H9 (cell line): ENCODE measurements at regions not wholly inside any gene's neighbourhood (a gene's known extent, or its start where the extent isn't known, plus 50 kb on each side); places are given as distances from the start of the nearest gene placed in this dataset.

Experiments used
- DNase-seq: peaks from one replicate; pipeline ENCODE4 v3.0.0-alpha.2; 2017
- H2AFZ ChIP-seq: one replicate; pipeline ENCODE4 v1.6.1; 2013; ENCODE audit warnings: mild to moderate bottlenecking, low read length, control low read depth, moderate library complexity
- H2AK5ac ChIP-seq: 2 replicates; pipeline ENCODE4 v1.6.1; 2013; ENCODE audit warnings: low read length, control low read depth, mixed read lengths; ENCODE audit not compliant: insufficient read length
- H2BK120ac ChIP-seq: one replicate; pipeline ENCODE4 v1.6.1; 2013; ENCODE audit warnings: low read depth, mild to moderate bottlenecking, low read length, control low read depth, inconsistent platforms; ENCODE audit not compliant: poor library complexity, severe bottlenecking
- H2BK12ac ChIP-seq: 2 replicates; pipeline ENCODE4 v1.6.1; 2013; ENCODE audit warnings: low read length, control low read depth, mixed read lengths, low read depth; ENCODE audit not compliant: insufficient read length
- H2BK15ac ChIP-seq: 2 replicates; pipeline ENCODE4 v1.6.1; 2013; ENCODE audit warnings: low read depth, low read length, control low read depth
- H2BK20ac ChIP-seq: one replicate; pipeline ENCODE4 v1.6.1; 2013; ENCODE audit warnings: low read depth, mild to moderate bottlenecking, low read length, control low read depth, inconsistent platforms; ENCODE audit not compliant: poor library complexity, severe bottlenecking
- H2BK5ac ChIP-seq: 2 replicates; pipeline ENCODE4 v1.6.1; 2013; ENCODE audit warnings: low read length, control low read depth, mixed read lengths; ENCODE audit not compliant: insufficient read length
- H3K14ac ChIP-seq: 2 replicates; pipeline ENCODE4 v1.6.1; 2013; ENCODE audit warnings: low read length, control low read depth; ENCODE audit not compliant: insufficient read depth
- H3K18ac ChIP-seq: 2 replicates; pipeline ENCODE4 v1.6.1; 2013; ENCODE audit warnings: low read depth, mild to moderate bottlenecking, mixed read lengths, low read length, control low read depth; ENCODE audit not compliant: insufficient read length
- H3K23ac ChIP-seq: 2 replicates; pipeline ENCODE4 v1.6.1; 2013; ENCODE audit warnings: low read length, control low read depth, mixed read lengths, low read depth; ENCODE audit not compliant: insufficient read length
- H3K23me2 ChIP-seq: 2 replicates; pipeline ENCODE4 v1.6.1; 2013; ENCODE audit warnings: low read depth, mild to moderate bottlenecking, mixed read lengths, low read length, control low read depth; ENCODE audit not compliant: insufficient read length, poor library complexity, severe bottlenecking
- H3K27ac ChIP-seq: 2 replicates; pipeline ENCODE4 v1.5.1; 2013; ENCODE audit warnings: low read length, control low read depth, mixed read lengths, low read depth; ENCODE audit not compliant: insufficient read length
- H3K27me3 ChIP-seq: 2 replicates; pipeline ENCODE4 v1.6.1; 2013; ENCODE audit warnings: low read length, control low read depth, inconsistent platforms; ENCODE audit not compliant: insufficient read depth
- H3K4ac ChIP-seq: 2 replicates; pipeline ENCODE4 v1.6.1; 2013; ENCODE audit warnings: low read depth, mild to moderate bottlenecking, control low read depth, inconsistent platforms, low read length, moderate library complexity
- H3K4me1 ChIP-seq: 2 replicates; pipeline ENCODE4 v1.6.1; 2013; ENCODE audit warnings: low read length, control low read depth, inconsistent platforms; ENCODE audit not compliant: insufficient read depth
- H3K4me2 ChIP-seq: 2 replicates; pipeline ENCODE4 v1.6.1; 2013; ENCODE audit warnings: low read length, control low read depth, mixed read lengths; ENCODE audit not compliant: insufficient read length, insufficient read depth
- H3K56ac ChIP-seq: 2 replicates; pipeline ENCODE4 v1.6.1; 2013; ENCODE audit warnings: low read depth, mild to moderate bottlenecking, mixed read lengths, low read length, control low read depth; ENCODE audit not compliant: insufficient read length
- H3K79me1 ChIP-seq: 2 replicates; pipeline ENCODE4 v1.6.1; 2013; ENCODE audit warnings: low read depth, mild to moderate bottlenecking, moderate library complexity, low read length, control low read depth, inconsistent platforms; ENCODE audit not compliant: insufficient read depth, poor library complexity, severe bottlenecking
- H3K79me2 ChIP-seq: 2 replicates; pipeline ENCODE4 v1.6.1; 2013; ENCODE audit warnings: low read length, control low read depth, inconsistent platforms; ENCODE audit not compliant: insufficient read depth
- H3K9ac ChIP-seq: 2 replicates; pipeline ENCODE4 v1.6.1; 2013; ENCODE audit warnings: low read length, control low read depth, mixed read lengths; ENCODE audit not compliant: insufficient read length; ENCODE audit errors: extremely low read depth
- H3K9me3 ChIP-seq: one replicate; pipeline ENCODE4 v1.6.1; 2013; ENCODE audit warnings: low read depth, low read length, inconsistent platforms; ENCODE audit not compliant: control insufficient read depth
- H3T11ph ChIP-seq: one replicate; pipeline ENCODE4 v1.6.1; 2013; ENCODE audit warnings: mild to moderate bottlenecking, low read length, control low read depth, inconsistent platforms
- H4K20me1 ChIP-seq: one replicate; pipeline ENCODE4 v1.6.1; 2013; ENCODE audit not compliant: control insufficient read depth, insufficient read length, insufficient read depth
- H4K5ac ChIP-seq: 2 replicates; pipeline ENCODE4 v1.6.1; 2013; ENCODE audit warnings: low read depth, mild to moderate bottlenecking, mixed read lengths, low read length, control low read depth; ENCODE audit not compliant: insufficient read length
- H4K8ac ChIP-seq: replicated peaks from 2 replicates; pipeline ENCODE4 v1.6.1; 2013; ENCODE audit warnings: low read length, control low read depth, mixed read lengths, low read depth; ENCODE audit not compliant: insufficient read length
- H4K91ac ChIP-seq: 2 replicates; pipeline ENCODE4 v1.6.1; 2013; ENCODE audit warnings: low read depth, mild to moderate bottlenecking, moderate library complexity, mixed read lengths, low read length, control low read depth; ENCODE audit not compliant: insufficient read length
- H3K27ac Mint-ChIP-seq, 3 experiments: 2 replicates in 2 of 3; 3 replicates in 1 of 3; pipeline ENCODE4 v1.8.0; 2020 to 2021; ENCODE audit warnings: mixed read lengths in 3 of 3, mild to moderate bottlenecking in 1 of 3, moderate library complexity in 1 of 3
- H3K27me3 Mint-ChIP-seq: 2 replicates; pipeline ENCODE4 v1.8.0; 2021; ENCODE audit warnings: low read depth, mild to moderate bottlenecking, moderate library complexity, mixed read lengths
- H3K36me3 Mint-ChIP-seq, 3 experiments: 2 replicates in 2 of 3; 3 replicates in 1 of 3; pipeline ENCODE4 v1.8.0; 2020 to 2021; ENCODE audit warnings: low read depth in 3 of 3, mixed read lengths in 3 of 3; ENCODE audit not compliant: insufficient read depth in 1 of 3
- H3K4me1 Mint-ChIP-seq, 2 experiments: 2 replicates each; pipeline ENCODE4 v1.8.0; 2020; ENCODE audit warnings: mixed read lengths in 2 of 2
- H3K4me3 Mint-ChIP-seq, 2 experiments: 2 replicates in 1 of 2; 3 replicates in 1 of 2; pipeline ENCODE4 v1.8.0; 2020 to 2021; ENCODE audit warnings: mild to moderate bottlenecking in 2 of 2, mixed read lengths in 2 of 2, moderate library complexity in 1 of 2
- H3K9me3 Mint-ChIP-seq, 2 experiments: 2 replicates in 1 of 2; 3 replicates in 1 of 2; pipeline ENCODE4 v1.8.0; 2020; ENCODE audit warnings: mild to moderate bottlenecking in 2 of 2, mixed read lengths in 2 of 2, moderate library complexity in 1 of 2
- TF ChIP-seq, protein P1 (sequence below): fragments of 200-600 bp; sonication (generic); conservative IDR thresholded peaks from 3 replicates; pipeline ENCODE4 v1.8.0; 2021; ENCODE audit warnings: antibody characterized with exemption, mild to moderate bottlenecking

DNA sequence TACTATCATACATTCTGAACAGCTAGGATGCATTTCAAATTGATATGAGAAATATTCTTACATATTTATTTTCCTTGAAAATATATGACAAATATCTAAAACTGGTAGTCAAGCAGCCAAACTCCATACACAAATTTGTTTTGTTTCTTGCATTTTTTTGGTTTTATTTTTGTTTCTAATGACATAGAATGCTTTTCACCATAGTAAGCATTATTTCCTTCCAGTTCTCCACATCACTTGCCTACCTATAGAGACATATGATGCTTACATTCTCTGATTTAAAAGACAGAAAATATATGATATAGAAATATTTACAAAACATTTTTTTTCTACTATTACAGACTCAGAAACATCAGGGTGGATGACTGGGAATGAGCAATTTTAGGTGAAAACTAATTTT, 726.4 kb upstream of the ADGRL4 start:
- no peaks in the 10 kb centered on the region for H3K27me3 ChIP-seq
- no peaks in the 10 kb centered on the region for H3K27me3 Mint-ChIP-seq
- H3K4me1 ChIP-seq, result no peaks in the 10 kb centered on the region
- H3K23ac ChIP-seq, result no peak overlapping the region
- H2AK5ac ChIP-seq, result no peak overlapping the region
- peaks cover 0 to 10% (median 0%) of the 10 kb centered on the region in 3 experiments; a peak in 3 of 7 replicates for H3K36me3 Mint-ChIP-seq
- H3K9me3 Mint-ChIP-seq, result peaks cover 6 to 8% of the 10 kb centered on the region in 2 experiments; a peak in 3 of 5 replicates
- H4K91ac ChIP-seq, result no peak overlapping the region
- no peak overlapping the region for H2AFZ ChIP-seq
- no peak overlapping the region for H3T11ph ChIP-seq
- no peaks in the 10 kb centered on the region for H4K20me1 ChIP-seq
- 0 out of 4 replicates have a peak, but pooled peaks cover 0 to 4% of the 10 kb centered on the region in 2 experiments for H3K4me1 Mint-ChIP-seq
- no peak for DNase-seq
- H4K8ac ChIP-seq, result no peak overlapping the region
- TF ChIP-seq, protein P1, sequence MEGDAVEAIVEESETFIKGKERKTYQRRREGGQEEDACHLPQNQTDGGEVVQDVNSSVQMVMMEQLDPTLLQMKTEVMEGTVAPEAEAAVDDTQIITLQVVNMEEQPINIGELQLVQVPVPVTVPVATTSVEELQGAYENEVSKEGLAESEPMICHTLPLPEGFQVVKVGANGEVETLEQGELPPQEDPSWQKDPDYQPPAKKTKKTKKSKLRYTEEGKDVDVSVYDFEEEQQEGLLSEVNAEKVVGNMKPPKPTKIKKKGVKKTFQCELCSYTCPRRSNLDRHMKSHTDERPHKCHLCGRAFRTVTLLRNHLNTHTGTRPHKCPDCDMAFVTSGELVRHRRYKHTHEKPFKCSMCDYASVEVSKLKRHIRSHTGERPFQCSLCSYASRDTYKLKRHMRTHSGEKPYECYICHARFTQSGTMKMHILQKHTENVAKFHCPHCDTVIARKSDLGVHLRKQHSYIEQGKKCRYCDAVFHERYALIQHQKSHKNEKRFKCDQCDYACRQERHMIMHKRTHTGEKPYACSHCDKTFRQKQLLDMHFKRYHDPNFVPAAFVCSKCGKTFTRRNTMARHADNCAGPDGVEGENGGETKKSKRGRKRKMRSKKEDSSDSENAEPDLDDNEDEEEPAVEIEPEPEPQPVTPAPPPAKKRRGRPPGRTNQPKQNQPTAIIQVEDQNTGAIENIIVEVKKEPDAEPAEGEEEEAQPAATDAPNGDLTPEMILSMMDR, result no peak
- no peak overlapping the region for H3K4me2 ChIP-seq
- no peak overlapping the region for H3K27ac Mint-ChIP-seq
- H3K79me1 ChIP-seq, result no peaks in the 10 kb centered on the region
- no peak overlapping the region for H3K4ac ChIP-seq
- H3K79me2 ChIP-seq, result no peaks in the 10 kb centered on the region
- no peak overlapping the region for H3K18ac ChIP-seq
- H3K56ac ChIP-seq, result no peak overlapping the region
- no peak overlapping the region for H2BK120ac ChIP-seq
- no peak overlapping the region for H2BK15ac ChIP-seq
- no peaks in the 10 kb centered on the region for H3K23me2 ChIP-seq
- H3K9ac ChIP-seq, result no peak overlapping the region
- no peaks in the 10 kb centered on the region for H3K9me3 ChIP-seq
- H4K5ac ChIP-seq, result no peak overlapping the region
- H3K27ac ChIP-seq, result no peak overlapping the region
- no peak overlapping the region for H2BK5ac ChIP-seq
- H3K4me3 Mint-ChIP-seq, result no peak overlapping the region
- no peak overlapping the region for H2BK20ac ChIP-seq
- H2BK12ac ChIP-seq, result no peak overlapping the region
- no peak overlapping the region for H3K14ac ChIP-seq
